Spleen (tissue), 7 donors: ENCODE measurements at regions not wholly inside any gene's neighbourhood (a gene's known extent, or its start where the extent isn't known, plus 50 kb on each side); places are given as distances from the start of the nearest gene placed in this dataset.

Source experiments
- POLR2A ChIP-seq, 3 donors: fragments of 450-650 bp; IDR thresholded peaks; one replicate each; pipeline ENCODE4 v1.5.1; 2017; ENCODE audit warnings: antibody characterized with exemption in 3 of 3, mild to moderate bottlenecking in 1 of 3
- POLR2AphosphoS5 ChIP-seq, 3 donors: sonication (generic); formaldehyde crosslinking; IDR thresholded peaks; one replicate each; pipeline ENCODE4 v1.5.1; 2017; ENCODE audit warnings: antibody characterized with exemption in 3 of 3
- TF ChIP-seq, protein P1 (sequence below), 11 experiments: fragments of 200-600 bp in 7 of 11; fragments of 450-650 bp in 4 of 11; sonication (generic) in 4 of 11; IDR thresholded peaks in 8 of 11; conservative IDR thresholded peaks in 3 of 11; 1 replicate in 7 of 11; 2 replicates in 4 of 11; pipeline versions ENCODE4 v1.4.0 to v1.8.0; 2016 to 2021; ENCODE audit warnings: antibody characterized with exemption in 11 of 11, inconsistent platforms in 4 of 11, mild to moderate bottlenecking in 1 of 11
- donor health status: DM: no; HTN: no; CAD: no; lungs with moderate emphysema.
- donor health status: DM: no; HTN: no; CAD: no.
- donor health status: DM: no; HTN: no; CAD: no.

DNA sequence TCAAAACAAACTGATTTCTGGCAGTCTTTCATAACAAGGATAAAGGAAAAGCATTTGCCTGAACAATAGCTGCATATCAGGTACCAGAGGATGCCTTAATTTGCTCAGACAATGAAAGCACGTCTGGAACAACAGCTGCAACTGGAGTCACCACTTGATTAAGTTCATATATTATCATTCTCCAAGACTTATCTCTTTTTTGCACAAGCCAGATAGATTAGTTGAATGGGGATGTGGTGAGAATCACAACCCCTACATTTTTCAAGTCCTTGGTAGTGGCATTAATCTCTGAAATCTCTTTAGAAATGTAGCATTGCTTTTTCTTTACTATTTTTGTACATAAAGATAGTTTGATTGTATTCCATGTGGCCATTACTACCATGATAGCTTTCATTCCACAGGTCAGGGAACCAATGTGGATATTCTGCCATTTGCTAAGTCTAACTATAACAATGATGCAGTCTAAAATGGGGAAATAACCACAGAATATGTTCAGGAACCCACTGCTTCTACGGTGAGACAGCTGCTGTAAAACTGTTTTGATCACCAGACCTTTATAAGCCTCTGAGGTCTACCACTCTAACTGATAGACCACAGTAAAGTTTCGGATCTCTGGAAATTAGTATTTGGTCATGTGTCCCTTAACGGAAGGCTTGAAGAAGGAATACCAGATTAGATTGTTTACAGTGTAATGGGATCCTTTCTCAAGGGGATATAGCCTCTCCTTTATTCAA is 1176.2 kb downstream of the DNAJB9 start:
- TF ChIP-seq POLR2A (IDR thresholded peaks at IDR 0.05), result no peak
- TF ChIP-seq, protein P1, sequence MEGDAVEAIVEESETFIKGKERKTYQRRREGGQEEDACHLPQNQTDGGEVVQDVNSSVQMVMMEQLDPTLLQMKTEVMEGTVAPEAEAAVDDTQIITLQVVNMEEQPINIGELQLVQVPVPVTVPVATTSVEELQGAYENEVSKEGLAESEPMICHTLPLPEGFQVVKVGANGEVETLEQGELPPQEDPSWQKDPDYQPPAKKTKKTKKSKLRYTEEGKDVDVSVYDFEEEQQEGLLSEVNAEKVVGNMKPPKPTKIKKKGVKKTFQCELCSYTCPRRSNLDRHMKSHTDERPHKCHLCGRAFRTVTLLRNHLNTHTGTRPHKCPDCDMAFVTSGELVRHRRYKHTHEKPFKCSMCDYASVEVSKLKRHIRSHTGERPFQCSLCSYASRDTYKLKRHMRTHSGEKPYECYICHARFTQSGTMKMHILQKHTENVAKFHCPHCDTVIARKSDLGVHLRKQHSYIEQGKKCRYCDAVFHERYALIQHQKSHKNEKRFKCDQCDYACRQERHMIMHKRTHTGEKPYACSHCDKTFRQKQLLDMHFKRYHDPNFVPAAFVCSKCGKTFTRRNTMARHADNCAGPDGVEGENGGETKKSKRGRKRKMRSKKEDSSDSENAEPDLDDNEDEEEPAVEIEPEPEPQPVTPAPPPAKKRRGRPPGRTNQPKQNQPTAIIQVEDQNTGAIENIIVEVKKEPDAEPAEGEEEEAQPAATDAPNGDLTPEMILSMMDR (IDR thresholded peaks at IDR 0.05 in 8 of 11, conservative IDR thresholded peaks at IDR 0.05 in 3 of 11), result no peak
- no peak for TF ChIP-seq POLR2AphosphoS5 (IDR thresholded peaks at IDR 0.05)
